OCI-LY1 (cell line): ENCODE measurements at regions not wholly inside any gene's neighbourhood (a gene's known extent, or its start where the extent isn't known, plus 50 kb on each side); places are given as distances from the start of the nearest gene placed in this dataset.

ENCODE experiments used
- H2AFZ ChIP-seq: fragments of 200-600 bp; sonication (generic), shearing (Covaris generic); 2 replicates; pipeline ENCODE4 v1.6.0; 2014; ENCODE audit warnings: antibody characterized with exemption, mild to moderate bottlenecking, low read length
- H3F3A ChIP-seq: fragments of 200-600 bp; sonication (generic), shearing (Covaris generic); 2 replicates; pipeline ENCODE4 v1.6.0; 2014; ENCODE audit warnings: mild to moderate bottlenecking, antibody characterized with exemption, low read length, moderate library complexity; ENCODE audit not compliant: insufficient read depth
- H3K27ac ChIP-seq: fragments of 200-600 bp; sonication (generic); 2 replicates; pipeline ENCODE4 v1.5.1; 2014; ENCODE audit warnings: low read length, mixed run types, mild to moderate bottlenecking, low read depth; ENCODE audit not compliant: poor library complexity, severe bottlenecking
- H3K27me3 ChIP-seq: fragments of 200-600 bp; sonication (generic); 2 replicates; pipeline ENCODE4 v1.6.0; 2014; ENCODE audit warnings: antibody characterized with exemption, mild to moderate bottlenecking, low read length, moderate library complexity; ENCODE audit not compliant: insufficient read depth
- H3K36me3 ChIP-seq: fragments of 200-600 bp; sonication (generic); 2 replicates; pipeline ENCODE4 v1.6.1; 2014; ENCODE audit warnings: mild to moderate bottlenecking, antibody characterized with exemption, low read length, moderate library complexity, mixed read lengths; ENCODE audit not compliant: insufficient read depth
- H3K4me1 ChIP-seq: fragments of 200-600 bp; sonication (generic); 2 replicates; pipeline ENCODE4 v1.5.1; 2014; ENCODE audit warnings: mild to moderate bottlenecking, low read length, moderate library complexity; ENCODE audit not compliant: insufficient read depth, severe bottlenecking
- H3K4me2 ChIP-seq: fragments of 200-600 bp; sonication (generic), shearing (Covaris generic); 2 replicates; pipeline ENCODE4 v1.6.1; 2014; ENCODE audit warnings: low read length
- H3K4me3 ChIP-seq: fragments of 200-600 bp; sonication (generic); 2 replicates; pipeline ENCODE4 v1.5.1; 2014; ENCODE audit warnings: low read length, low read depth, mild to moderate bottlenecking, mixed read lengths; ENCODE audit not compliant: poor library complexity, severe bottlenecking
- H3K79me2 ChIP-seq: fragments of 200-600 bp; shearing (Covaris generic); 2 replicates; pipeline ENCODE4 v1.6.1; 2016; ENCODE audit warnings: mixed run types, low read length, mixed read lengths; ENCODE audit not compliant: insufficient read depth
- H3K9ac ChIP-seq: fragments of 200-600 bp; sonication (generic), shearing (Covaris generic); 2 replicates; pipeline ENCODE4 v1.6.1; 2014; ENCODE audit warnings: mild to moderate bottlenecking, low read length, mixed read lengths
- H3K9me2 ChIP-seq: fragments of 200-600 bp; sonication (generic), shearing (Covaris generic); 2 replicates; pipeline ENCODE4 v1.6.1; 2014; ENCODE audit warnings: low read depth, mild to moderate bottlenecking, low read length, mixed read lengths
- H3K9me3 ChIP-seq: fragments of 200-600 bp; shearing (Covaris generic); 2 replicates; pipeline ENCODE4 v1.6.1; 2014; ENCODE audit warnings: low read length, mixed read lengths
- H4K20me1 ChIP-seq: fragments of 200-600 bp; sonication (generic), shearing (Covaris generic); 2 replicates; pipeline ENCODE4 v1.6.0; 2016; ENCODE audit warnings: mild to moderate bottlenecking, low read length; ENCODE audit not compliant: insufficient read depth
- EZH2 ChIP-seq: fragments of 200-600 bp; sonication (generic), shearing (Covaris generic); IDR thresholded peaks from 2 replicates; pipeline ENCODE4 v1.8.0; 2017; ENCODE audit warnings: borderline replicate concordance, mixed run types, mild to moderate bottlenecking, antibody characterized with exemption, low read length, moderate library complexity, mixed read lengths
- TF ChIP-seq, protein P1 (sequence below): fragments of 200-600 bp; sonication (generic), shearing (Covaris generic); IDR thresholded peaks from 2 replicates; pipeline ENCODE4 v1.5.1; 2017; ENCODE audit warnings: mild to moderate bottlenecking, antibody characterized with exemption, low read length, moderate library complexity, mixed read lengths

DNA sequence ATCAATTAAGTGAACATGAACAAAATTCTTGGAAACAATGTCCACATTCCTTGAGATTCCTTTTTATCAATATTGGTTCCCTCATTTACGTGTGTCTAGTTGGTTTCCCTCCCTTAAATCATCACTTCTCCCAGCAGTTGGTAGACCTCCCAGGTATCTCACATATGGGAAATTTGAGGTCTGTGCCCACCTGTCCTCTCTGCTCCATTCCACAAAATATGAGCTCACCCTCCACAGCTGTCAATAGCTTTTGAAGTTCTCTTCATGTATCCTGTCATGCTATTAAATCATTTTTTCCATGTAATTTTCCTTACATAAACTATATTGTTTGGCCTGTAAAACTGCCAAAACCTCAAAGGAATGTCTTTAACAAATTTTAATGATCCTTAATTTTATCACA lies 992.2 kb upstream of the ACVR2A start:
- H3K36me3 ChIP-seq = no peaks in the 10 kb centered on the region
- no peaks in the 10 kb centered on the region for H3K9me3 ChIP-seq
- no peaks in the 10 kb centered on the region for H3K9me2 ChIP-seq
- H2AFZ ChIP-seq = no peak overlapping the region
- no peaks in the 10 kb centered on the region for H4K20me1 ChIP-seq
- H3K4me3 ChIP-seq = no peak overlapping the region
- no peaks in the 10 kb centered on the region for H3K27me3 ChIP-seq
- no peak overlapping the region for H3K4me2 ChIP-seq
- H3K27ac ChIP-seq = no peak overlapping the region
- TF ChIP-seq EZH2 = no peak
- TF ChIP-seq, protein P1, sequence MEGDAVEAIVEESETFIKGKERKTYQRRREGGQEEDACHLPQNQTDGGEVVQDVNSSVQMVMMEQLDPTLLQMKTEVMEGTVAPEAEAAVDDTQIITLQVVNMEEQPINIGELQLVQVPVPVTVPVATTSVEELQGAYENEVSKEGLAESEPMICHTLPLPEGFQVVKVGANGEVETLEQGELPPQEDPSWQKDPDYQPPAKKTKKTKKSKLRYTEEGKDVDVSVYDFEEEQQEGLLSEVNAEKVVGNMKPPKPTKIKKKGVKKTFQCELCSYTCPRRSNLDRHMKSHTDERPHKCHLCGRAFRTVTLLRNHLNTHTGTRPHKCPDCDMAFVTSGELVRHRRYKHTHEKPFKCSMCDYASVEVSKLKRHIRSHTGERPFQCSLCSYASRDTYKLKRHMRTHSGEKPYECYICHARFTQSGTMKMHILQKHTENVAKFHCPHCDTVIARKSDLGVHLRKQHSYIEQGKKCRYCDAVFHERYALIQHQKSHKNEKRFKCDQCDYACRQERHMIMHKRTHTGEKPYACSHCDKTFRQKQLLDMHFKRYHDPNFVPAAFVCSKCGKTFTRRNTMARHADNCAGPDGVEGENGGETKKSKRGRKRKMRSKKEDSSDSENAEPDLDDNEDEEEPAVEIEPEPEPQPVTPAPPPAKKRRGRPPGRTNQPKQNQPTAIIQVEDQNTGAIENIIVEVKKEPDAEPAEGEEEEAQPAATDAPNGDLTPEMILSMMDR = no peak
- H3K9ac ChIP-seq = no peak overlapping the region
- no peaks in the 10 kb centered on the region for H3F3A ChIP-seq
- no peaks in the 10 kb centered on the region for H3K79me2 ChIP-seq
- no peaks in the 10 kb centered on the region for H3K4me1 ChIP-seq

DNA sequence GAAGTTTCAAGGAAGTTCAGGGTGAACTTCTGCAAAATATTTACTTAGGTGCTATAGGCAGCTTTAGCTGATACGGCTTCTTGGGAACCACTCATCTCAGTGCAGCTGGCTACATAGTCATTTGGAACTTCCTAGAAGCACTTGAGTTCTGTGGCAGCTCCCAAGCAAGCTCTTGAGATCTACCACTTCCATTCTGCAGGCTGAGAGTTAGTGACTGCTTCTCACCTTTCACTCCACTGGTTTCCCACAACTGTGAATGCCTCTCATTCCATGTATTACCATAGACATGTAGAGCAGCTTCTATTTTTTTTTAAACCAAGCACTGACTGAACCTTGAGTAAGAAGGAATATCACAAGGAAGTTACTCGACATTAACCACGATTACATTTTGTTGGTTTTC lies 994.1 kb upstream of the ACVR2A start:
- Histone ChIP-seq H2AFZ (no peak overlapping the region), H3K9me3 (no peaks in the 10 kb centered on the region), H3K79me2 (no peaks in the 10 kb centered on the region), H4K20me1 (no peaks in the 10 kb centered on the region), H3K9ac (no peak overlapping the region), H3K36me3 (no peaks in the 10 kb centered on the region), H3K4me1 (no peaks in the 10 kb centered on the region), H3F3A (no peaks in the 10 kb centered on the region), H3K9me2 (no peaks in the 10 kb centered on the region), H3K27me3 (no peaks in the 10 kb centered on the region), H3K27ac (no peak overlapping the region), H3K4me2 (no peak overlapping the region), H3K4me3 (no peak overlapping the region)
- TF ChIP-seq, protein P1 = no peak
- TF ChIP-seq EZH2 = no peak

DNA sequence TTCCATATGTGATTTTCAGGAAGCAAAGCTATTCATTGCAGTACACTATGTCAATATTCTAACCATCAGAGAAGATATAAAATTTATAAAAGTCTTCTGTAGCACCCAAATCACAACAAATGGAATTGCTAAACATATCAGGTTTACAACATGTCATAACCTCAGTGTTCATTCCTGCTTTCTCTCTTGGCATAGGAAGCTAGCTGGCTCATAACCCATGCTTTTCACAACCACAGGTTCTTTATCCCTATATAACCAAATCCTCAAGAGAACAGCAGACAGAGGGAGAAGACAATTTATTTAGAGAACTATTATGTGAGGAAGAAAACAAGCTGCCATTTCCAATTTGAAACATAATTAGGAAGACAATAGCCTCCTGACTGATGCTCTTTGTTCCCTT lies 997.0 kb upstream of the ACVR2A start:
- Histone ChIP-seq H3K9ac (no peak overlapping the region), H3K27ac (no peak overlapping the region)

More for the DNA sequence above, 997.0 kb upstream of the ACVR2A start:
- Histone ChIP-seq H2AFZ (no peak overlapping the region), H3K4me1 (no peaks in the 10 kb centered on the region), H3K79me2 (no peaks in the 10 kb centered on the region), H3K27me3 (no peaks in the 10 kb centered on the region), H3F3A (no peaks in the 10 kb centered on the region), H3K4me3 (no peak overlapping the region), H3K9me3 (no peaks in the 10 kb centered on the region), H3K36me3 (no peaks in the 10 kb centered on the region), H4K20me1 (no peaks in the 10 kb centered on the region), H3K4me2 (no peak overlapping the region), H3K9me2 (no peaks in the 10 kb centered on the region)
- no peak for TF ChIP-seq EZH2
- TF ChIP-seq, protein P1 = no peak
